ENCODE measurements at regions not wholly inside any gene's neighbourhood (a gene's known extent, or its start where the extent isn't known, plus 50 kb on each side); places are given as distances from the start of the nearest gene placed in this dataset.

DNA sequence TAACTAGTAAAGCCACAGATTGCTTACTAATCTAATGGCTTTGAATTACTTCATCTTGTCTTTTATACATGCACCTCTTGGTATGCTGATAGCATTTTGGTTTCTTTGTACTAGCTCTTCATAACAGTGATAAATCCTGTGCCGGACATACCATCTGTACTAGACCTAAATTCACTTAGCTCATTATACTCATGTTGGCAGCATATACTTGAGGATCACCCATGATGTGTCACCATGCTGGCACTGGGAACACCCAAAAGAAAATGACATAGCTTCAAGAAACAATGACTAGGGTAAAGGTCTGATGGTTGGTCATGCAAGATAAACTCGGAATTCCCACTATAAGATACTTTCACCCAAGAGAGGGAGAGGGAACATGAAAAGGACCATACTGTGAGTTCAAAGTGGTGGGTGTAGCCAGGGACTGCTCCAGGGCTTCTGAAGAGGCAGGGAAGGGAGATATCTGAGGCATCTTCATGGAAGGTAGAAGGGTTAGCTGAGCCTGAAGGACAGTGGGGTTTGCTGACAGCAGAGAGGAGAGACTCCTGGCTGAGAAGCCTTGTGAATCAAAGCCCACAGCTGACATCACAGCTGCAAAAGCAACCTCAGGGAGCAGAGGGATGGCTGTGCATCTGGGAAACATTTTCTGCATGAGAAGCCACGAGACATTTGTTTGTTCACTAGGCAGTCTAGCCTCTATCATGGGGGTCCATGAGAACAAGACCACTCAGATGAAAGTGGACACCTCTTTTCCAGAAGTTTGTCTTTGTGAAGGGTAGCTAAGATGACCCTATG lies 314.2 kb downstream of the RAB28 start:
- POLR2A ChIA-PET = no interaction called here
- TF ChIP-seq OVOL2 (CRISPR knock-in tag; IDR thresholded peaks at IDR 0.05; ENCODE audit: borderline replicate concordance) (no peak), FOXJ3 (CRISPR knock-in tag; IDR thresholded peaks at IDR 0.05; ENCODE audit: borderline replicate concordance) (no peak), MXD4 (CRISPR knock-in tag; IDR thresholded peaks at IDR 0.05; ENCODE audit: borderline replicate concordance) (no peak), MYBL2 (CRISPR knock-in tag; IDR thresholded peaks at IDR 0.05) (no peak), GRHL2 (CRISPR knock-in tag; IDR thresholded peaks at IDR 0.05; ENCODE audit: insufficient replicate concordance, severe bottlenecking) (no peak), EMX1 (CRISPR knock-in tag; IDR thresholded peaks at IDR 0.05) (no peak), ZNF138 (CRISPR knock-in tag; conservative IDR thresholded peaks at IDR 0.05) (no peak), HMGA2 (CRISPR knock-in tag; IDR thresholded peaks at IDR 0.05) (no peak), ATF1 (CRISPR knock-in tag; IDR thresholded peaks at IDR 0.05) (no peak)
- TF ChIP-seq, protein P1, sequence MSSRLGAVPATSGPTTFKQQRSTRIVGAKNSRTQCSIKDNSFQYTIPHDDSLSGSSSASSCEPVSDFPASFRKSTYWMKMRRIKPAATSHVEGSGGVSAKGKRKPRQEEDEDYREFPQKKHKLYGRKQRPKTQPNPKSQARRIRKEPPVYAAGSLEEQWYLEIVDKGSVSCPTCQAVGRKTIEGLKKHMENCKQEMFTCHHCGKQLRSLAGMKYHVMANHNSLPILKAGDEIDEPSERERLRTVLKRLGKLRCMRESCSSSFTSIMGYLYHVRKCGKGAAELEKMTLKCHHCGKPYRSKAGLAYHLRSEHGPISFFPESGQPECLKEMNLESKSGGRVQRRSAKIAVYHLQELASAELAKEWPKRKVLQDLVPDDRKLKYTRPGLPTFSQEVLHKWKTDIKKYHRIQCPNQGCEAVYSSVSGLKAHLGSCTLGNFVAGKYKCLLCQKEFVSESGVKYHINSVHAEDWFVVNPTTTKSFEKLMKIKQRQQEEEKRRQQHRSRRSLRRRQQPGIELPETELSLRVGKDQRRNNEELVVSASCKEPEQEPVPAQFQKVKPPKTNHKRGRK (CRISPR knock-in tag; IDR thresholded peaks at IDR 0.05; ENCODE audit: borderline replicate concordance) = no peak
- TF ChIP-seq, protein P2, sequence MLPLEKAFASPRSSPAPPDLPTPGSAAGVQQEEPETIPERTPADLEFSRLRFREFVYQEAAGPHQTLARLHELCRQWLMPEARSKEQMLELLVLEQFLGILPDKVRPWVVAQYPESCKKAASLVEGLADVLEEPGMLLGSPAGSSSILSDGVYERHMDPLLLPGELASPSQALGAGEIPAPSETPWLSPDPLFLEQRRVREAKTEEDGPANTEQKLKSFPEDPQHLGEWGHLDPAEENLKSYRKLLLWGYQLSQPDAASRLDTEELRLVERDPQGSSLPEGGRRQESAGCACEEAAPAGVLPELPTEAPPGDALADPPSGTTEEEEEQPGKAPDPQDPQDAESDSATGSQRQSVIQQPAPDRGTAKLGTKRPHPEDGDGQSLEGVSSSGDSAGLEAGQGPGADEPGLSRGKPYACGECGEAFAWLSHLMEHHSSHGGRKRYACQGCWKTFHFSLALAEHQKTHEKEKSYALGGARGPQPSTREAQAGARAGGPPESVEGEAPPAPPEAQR (CRISPR knock-in tag; IDR thresholded peaks at IDR 0.05) = no peak
- TF ChIP-seq, protein P3, sequence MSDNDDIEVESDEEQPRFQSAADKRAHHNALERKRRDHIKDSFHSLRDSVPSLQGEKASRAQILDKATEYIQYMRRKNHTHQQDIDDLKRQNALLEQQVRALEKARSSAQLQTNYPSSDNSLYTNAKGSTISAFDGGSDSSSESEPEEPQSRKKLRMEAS (CRISPR knock-in tag; IDR thresholded peaks at IDR 0.05) = no peak
- TF ChIP-seq, protein P4, sequence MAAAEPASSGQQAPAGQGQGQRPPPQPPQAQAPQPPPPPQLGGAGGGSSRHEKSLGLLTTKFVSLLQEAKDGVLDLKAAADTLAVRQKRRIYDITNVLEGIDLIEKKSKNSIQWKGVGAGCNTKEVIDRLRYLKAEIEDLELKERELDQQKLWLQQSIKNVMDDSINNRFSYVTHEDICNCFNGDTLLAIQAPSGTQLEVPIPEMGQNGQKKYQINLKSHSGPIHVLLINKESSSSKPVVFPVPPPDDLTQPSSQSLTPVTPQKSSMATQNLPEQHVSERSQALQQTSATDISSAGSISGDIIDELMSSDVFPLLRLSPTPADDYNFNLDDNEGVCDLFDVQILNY (CRISPR knock-in tag; IDR thresholded peaks at IDR 0.05) = no peak
- no peaks in the 10 kb centered on the region for H3K9me3 Mint-ChIP-seq
- ATAC-seq (no peak), DNase-seq (ENCODE audit: low spot score) (no peak)
- peaks cover 4% of the 10 kb centered on the region; the same call in 1 of the 2 replicates for H3K4me1 Mint-ChIP-seq
- no peaks in the 10 kb centered on the region for H3K36me3 Mint-ChIP-seq
- CTCF ChIA-PET = interaction anchor here (1.5 to 1.7 kb wide), 2 partner anchors 261 to 317 kb away, joined by 6 to 8 read pairs; no protein-coding TSS in a partner anchor
- no peak overlapping the region for H3K27ac Mint-ChIP-seq
- no peaks in the 10 kb centered on the region for H3K27me3 Mint-ChIP-seq (ENCODE audit: low read depth)
- H3K4me3 Mint-ChIP-seq = no peak overlapping the region

DNA sequence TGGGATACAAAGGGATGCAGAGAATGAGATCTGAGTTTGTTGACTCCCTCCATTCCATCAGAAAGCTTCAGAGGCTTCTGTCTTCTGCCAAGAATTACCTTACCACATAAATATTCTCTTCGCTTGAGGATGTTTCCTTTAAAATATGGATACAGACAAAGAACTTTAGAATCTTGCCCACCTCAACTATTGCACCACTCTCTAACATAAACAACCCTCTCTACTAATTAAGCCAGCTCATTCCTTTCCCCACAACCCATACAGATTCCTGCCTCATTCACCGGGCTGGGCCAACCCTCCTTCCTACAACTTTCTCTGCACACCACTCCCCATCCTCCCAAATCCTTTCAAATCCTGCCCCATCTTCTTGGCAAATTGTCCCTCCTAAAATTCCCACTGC lies 315.8 kb downstream of the RAB28 start:
- no peak for TF ChIP-seq TEAD4 (CRISPR knock-in tag; IDR thresholded peaks at IDR 0.05)
- no peak for TF ChIP-seq ZNF121 (CRISPR knock-in tag; IDR thresholded peaks at IDR 0.05)
- TF ChIP-seq TEAD1 (CRISPR knock-in tag; IDR thresholded peaks at IDR 0.05) = no peak
- Mint-ChIP-seq H3K27ac (no peak overlapping the region), H3K4me1 (peaks cover 4% of the 10 kb centered on the region; the same call in 1 of the 2 replicates), H3K9me3 (no peaks in the 10 kb centered on the region), H3K4me3 (no peak overlapping the region), H3K36me3 (no peaks in the 10 kb centered on the region), H3K27me3 (ENCODE audit: low read depth) (no peaks in the 10 kb centered on the region)
- ChIA-PET CTCF (interaction anchor here (1.1 to 1.7 kb wide), 2 partner anchors 263 to 316 kb away, joined by 3 to 6 read pairs; no protein-coding TSS in a partner anchor), POLR2A (no interaction called here)
- ATAC-seq (no peak), DNase-seq (ENCODE audit: low spot score) (no peak)

DNA sequence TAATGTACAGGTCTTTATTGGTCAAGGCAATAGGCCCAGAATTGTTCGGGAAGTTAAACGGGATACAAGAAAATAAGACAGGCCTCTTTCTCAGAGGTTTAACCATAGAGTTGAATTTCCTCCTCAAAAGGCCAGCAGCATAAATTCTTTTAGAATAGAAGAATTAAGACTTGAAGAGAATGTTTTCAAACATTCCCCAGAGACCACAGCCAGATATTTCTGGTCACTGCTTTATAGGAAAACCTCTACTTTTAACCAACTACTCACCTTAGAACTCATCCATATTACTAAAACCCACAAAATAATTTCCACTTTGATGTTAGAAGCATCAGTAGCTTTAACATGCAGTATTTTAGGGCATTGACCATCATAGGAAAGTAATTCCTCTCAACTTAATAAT lies 317.9 kb downstream of the RAB28 start:
- no peaks in the 10 kb centered on the region for H3K27me3 Mint-ChIP-seq (ENCODE audit: low read depth)
- DNase-seq (ENCODE audit: low spot score) (no peak), ATAC-seq (no peak)
- H3K4me1 Mint-ChIP-seq = peaks cover 10% of the 10 kb centered on the region
- CTCF ChIA-PET = no interaction called here
- H3K36me3 Mint-ChIP-seq = no peaks in the 10 kb centered on the region
- H3K9me3 Mint-ChIP-seq = no peaks in the 10 kb centered on the region
- POLR2A ChIA-PET = no interaction called here
- H3K4me3 Mint-ChIP-seq = no peak overlapping the region
- TF ChIP-seq EMX1 (CRISPR knock-in tag; IDR thresholded peaks at IDR 0.05) (no peak), NFATC4 (CRISPR knock-in tag; IDR thresholded peaks at IDR 0.05) (no peak), MXD4 (CRISPR knock-in tag; IDR thresholded peaks at IDR 0.05; ENCODE audit: borderline replicate concordance) (no peak)
- TF ChIP-seq, protein P5, sequence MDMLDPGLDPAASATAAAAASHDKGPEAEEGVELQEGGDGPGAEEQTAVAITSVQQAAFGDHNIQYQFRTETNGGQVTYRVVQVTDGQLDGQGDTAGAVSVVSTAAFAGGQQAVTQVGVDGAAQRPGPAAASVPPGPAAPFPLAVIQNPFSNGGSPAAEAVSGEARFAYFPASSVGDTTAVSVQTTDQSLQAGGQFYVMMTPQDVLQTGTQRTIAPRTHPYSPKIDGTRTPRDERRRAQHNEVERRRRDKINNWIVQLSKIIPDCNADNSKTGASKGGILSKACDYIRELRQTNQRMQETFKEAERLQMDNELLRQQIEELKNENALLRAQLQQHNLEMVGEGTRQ (CRISPR knock-in tag; IDR thresholded peaks at IDR 0.05) = no peak
- TF ChIP-seq, protein P6, sequence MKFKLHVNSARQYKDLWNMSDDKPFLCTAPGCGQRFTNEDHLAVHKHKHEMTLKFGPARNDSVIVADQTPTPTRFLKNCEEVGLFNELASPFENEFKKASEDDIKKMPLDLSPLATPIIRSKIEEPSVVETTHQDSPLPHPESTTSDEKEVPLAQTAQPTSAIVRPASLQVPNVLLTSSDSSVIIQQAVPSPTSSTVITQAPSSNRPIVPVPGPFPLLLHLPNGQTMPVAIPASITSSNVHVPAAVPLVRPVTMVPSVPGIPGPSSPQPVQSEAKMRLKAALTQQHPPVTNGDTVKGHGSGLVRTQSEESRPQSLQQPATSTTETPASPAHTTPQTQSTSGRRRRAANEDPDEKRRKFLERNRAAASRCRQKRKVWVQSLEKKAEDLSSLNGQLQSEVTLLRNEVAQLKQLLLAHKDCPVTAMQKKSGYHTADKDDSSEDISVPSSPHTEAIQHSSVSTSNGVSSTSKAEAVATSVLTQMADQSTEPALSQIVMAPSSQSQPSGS (CRISPR knock-in tag; IDR thresholded peaks at IDR 0.05; ENCODE audit: borderline replicate concordance, low read depth) = no peak
- H3K27ac Mint-ChIP-seq = no peak overlapping the region
